COLO829 (cell line): ENCODE measurements at regions not wholly inside any gene's neighbourhood (a gene's known extent, or its start where the extent isn't known, plus 50 kb on each side); places are given as distances from the start of the nearest gene placed in this dataset.

ENCODE experiments used
- DNase-seq: peaks from one replicate; pipeline ENCODE4 v3.0.0; 2012; ENCODE audit warnings: low spot score

- DNase-seq: no peak
Measured at GRCh38 chr14:26128931-26129671, 468.7 kb downstream of the NOVA1 start.

GRCh38 chr14:26124896-26125438 lies 472.9 kb downstream of the NOVA1 start:
- DNase-seq: no peak

GRCh38 chr14:26123459-26123858 lies 474.4 kb downstream of the NOVA1 start:
- DNase-seq: no peak

GRCh38 chr14:26121181-26121580 lies 476.7 kb downstream of the NOVA1 start:
- no peak for DNase-seq

- no peak for DNase-seq
Measured at GRCh38 chr14:26113911-26114640, 483.8 kb downstream of the NOVA1 start.

- no peak for DNase-seq
Measured at GRCh38 chr14:26104717-26105116, 493.1 kb downstream of the NOVA1 start.

- no peak for DNase-seq
Measured at GRCh38 chr14:26097852-26098251, 500.0 kb downstream of the NOVA1 start.

- DNase-seq: no peak
Measured at GRCh38 chr14:26088275-26088674, 509.6 kb downstream of the NOVA1 start.

- no peak for DNase-seq
Measured at GRCh38 chr14:26081043-26081442, 516.8 kb downstream of the NOVA1 start.

- no peak for DNase-seq
Measured at GRCh38 chr14:26078561-26078960, 519.3 kb downstream of the NOVA1 start.

GRCh38 chr14:26074892-26075291 lies 522.9 kb downstream of the NOVA1 start:
- no peak for DNase-seq

- DNase-seq: no peak
Measured at GRCh38 chr14:26070443-26070842, 527.4 kb downstream of the NOVA1 start.

- DNase-seq: no peak
Measured at GRCh38 chr14:26067786-26068459, 529.9 kb downstream of the NOVA1 start.

GRCh38 chr14:26067341-26067740 lies 530.5 kb downstream of the NOVA1 start:
- no peak for DNase-seq

- no peak for DNase-seq
Measured at GRCh38 chr14:26056036-26056616, 541.7 kb downstream of the NOVA1 start.

- no peak for DNase-seq
Measured at GRCh38 chr14:26032348-26032747, 565.5 kb downstream of the NOVA1 start.

- DNase-seq: no peak
Measured at GRCh38 chr14:26026384-26026783, 571.4 kb downstream of the NOVA1 start.

GRCh38 chr14:26023967-26024366 lies 573.9 kb downstream of the NOVA1 start:
- DNase-seq: no peak

- no peak for DNase-seq
Measured at GRCh38 chr14:26021759-26022158, 576.1 kb downstream of the NOVA1 start.

- no peak for DNase-seq
Measured at GRCh38 chr14:26017270-26017669, 580.6 kb downstream of the NOVA1 start.

- no peak for DNase-seq
Measured at GRCh38 chr14:26008290-26008689, 589.5 kb downstream of the NOVA1 start.

- no peak for DNase-seq
Measured at GRCh38 chr14:26004342-26004741, 593.5 kb downstream of the NOVA1 start.
